Stimulated activated CD8-positive, alpha-beta memory T cell treated with anti-CD3 and anti-CD28 coated beads, Interleukin-4, amount 100 ng/mL, for 48 hours (primary cell): ENCODE measurements at regions not wholly inside any gene's neighbourhood (a gene's known extent, or its start where the extent isn't known, plus 50 kb on each side); places are given as distances from the start of the nearest gene placed in this dataset.

Experiments
- DNase-seq: peaks from one replicate; pipeline ENCODE4 v3.0.0-alpha.2; 2020

DNA sequence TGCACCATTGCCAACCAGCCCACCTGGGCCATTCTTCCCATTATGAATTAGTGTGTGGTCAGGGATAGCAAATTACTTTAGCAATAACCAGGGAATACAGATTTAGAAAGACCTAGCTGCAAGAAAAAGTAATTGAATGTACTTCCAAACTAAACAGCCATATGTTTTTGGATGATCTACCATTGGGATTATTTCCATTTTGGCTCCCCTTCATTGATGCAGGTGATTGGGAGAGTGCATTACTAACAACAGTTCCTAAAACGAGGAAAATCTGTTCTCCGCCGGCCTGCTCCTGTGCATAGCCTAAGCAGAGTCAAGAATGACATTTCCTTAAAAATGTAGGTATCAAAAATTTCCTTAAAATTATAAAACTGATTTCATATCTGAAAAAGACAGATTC, 58.5 kb downstream of the MAIP1 start:
- DNase-seq: no peak

DNA sequence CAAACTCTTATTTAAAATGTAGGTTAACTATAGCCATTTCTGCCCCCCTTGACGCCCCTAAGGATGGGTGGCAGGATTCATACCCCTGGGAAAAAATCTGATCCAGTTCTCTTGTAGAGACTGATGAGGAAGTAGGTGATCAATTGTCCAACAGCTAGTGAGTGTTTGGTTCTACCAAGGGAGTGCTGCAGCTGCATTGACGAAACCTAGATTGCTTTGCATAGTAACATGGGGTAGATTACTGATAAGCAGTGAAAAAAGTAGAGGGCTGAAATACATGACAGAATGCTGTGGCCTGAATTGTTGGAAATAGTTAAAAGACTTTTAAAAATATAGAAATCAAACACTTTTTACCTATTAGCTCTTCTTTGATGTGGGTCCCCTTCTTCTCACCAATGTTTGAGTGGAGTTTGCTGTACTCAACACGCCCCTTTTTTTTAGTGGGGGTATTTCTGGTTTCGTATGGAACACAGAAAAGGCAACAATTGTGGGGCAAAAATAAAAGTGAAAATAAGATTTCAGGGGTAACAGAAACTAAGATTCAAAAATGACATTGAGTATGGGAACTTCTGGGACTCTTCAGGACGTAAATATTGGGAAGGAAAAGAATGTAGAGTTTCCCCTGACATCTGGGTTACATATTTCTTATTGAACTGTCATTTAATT, 66.2 kb downstream of the MAIP1 start:
- DNase-seq: no peak

DNA sequence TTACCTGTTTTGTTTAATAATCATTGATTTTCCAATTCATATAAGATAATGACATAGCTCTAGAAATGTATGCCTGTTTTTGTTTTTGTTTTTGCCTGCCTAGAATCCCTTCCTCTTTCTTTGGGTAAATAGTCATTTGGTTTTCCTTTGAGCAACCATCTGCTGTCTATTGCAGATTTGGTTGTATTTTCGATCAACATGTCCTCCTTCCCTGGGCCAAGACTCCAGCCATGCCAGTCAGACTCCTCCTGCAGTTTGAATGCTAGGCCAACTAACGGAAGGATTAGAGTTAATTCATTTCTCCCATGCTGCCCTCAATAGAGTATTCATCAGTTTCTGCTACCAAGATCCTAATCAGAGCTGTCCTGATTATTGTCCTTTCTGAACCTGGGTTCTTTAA, 67.1 kb downstream of the MAIP1 start:
- DNase-seq: no peak

DNA sequence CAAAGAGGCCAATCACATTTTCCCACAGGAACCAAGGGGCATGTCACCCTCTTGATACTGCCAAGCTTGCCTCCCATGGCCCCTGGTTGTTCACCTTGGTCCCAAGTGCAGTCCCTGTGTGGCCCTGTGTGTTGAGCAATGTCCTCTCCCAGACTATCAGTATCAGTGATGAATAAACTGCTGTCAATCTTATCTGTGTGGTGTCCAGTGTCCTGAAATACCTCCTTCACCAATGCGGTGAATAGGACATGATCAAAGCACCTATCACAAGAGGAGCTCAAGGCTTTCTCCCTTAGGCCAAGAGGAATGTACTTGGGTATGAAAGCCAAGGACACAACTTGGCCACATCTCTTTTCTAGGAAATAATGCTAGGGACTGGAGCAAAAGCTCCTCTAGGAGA, 68.2 kb downstream of the MAIP1 start:
- no peak for DNase-seq

DNA sequence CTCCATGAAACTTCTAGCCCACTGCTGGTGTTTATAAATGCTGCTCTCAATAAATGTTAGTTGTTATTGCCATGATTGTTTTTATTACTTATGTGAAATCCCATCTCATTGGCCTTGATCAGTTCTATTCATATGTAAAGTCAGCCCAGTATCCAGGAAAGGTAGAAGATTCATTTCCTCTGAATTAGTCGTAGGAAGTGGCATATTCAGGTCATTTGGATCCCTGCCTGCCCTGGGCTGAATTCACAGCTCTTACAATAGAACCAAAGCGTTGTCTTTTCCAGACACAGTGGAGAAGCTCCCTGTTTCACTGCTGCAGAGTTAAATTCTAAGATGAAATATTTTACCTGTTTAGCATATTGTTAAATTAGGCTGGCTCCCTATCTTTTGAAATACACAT, 70.3 kb downstream of the MAIP1 start:
- DNase-seq: no peak

DNA sequence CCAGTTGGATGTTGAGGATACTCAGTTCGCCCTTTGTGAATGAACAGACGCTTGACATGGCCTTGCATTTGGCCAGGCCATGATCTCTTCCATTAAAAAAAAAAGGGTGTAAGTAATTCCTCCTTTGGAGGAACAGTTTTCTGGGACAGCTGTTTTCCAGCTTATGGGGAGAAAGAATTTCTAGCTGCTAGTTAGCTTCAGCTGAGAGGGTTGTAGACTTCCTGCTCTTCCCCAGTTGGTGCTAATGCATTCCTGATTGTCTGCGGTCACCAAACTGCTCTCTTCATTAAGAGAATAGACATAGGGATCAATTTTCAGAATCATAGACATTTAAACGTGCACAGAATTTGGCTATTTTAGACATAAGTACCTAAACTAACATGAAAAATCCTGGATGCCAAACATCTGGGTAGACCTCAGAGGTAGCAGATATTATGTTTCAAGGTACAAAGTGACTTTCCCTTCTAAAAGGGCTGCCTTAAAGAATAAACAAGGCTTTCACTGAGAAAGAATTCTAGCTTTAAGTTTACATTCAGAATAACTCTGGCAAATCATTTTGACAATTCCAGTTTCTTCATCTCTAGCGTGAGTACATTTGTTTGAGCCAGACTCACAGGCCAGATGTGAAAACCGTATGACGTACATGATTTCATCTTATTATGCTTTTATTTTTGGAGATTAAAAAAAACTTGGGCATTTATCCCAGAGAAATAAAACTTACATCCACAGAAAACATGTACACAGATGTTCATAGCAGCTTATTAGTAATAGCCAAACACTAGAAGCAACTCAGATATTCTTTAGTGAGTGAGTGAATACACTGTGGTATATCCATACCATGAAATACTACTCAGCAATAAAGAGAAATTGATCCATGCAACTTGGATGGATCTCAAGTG, 71.2 kb downstream of the MAIP1 start:
- DNase-seq: no peak

DNA sequence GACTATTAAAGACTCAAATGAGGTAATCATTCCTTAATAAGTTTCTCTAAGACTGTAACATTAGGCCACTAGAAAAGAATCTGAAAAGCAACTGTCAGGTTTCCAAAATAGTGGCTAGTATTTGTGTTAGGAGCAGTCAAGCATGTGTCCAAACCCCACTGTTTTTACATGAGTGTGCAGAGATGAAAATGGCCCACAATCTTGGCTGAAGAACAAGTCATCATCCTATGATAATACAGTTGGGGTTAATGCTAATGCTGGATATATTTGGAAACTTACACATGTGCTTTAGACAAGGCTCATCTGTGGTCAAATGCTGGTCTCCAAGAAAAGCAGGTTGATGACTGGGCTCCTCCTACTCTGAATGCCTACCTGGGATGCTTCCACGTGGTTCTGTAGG, 73.6 kb downstream of the MAIP1 start:
- DNase-seq: no peak

DNA sequence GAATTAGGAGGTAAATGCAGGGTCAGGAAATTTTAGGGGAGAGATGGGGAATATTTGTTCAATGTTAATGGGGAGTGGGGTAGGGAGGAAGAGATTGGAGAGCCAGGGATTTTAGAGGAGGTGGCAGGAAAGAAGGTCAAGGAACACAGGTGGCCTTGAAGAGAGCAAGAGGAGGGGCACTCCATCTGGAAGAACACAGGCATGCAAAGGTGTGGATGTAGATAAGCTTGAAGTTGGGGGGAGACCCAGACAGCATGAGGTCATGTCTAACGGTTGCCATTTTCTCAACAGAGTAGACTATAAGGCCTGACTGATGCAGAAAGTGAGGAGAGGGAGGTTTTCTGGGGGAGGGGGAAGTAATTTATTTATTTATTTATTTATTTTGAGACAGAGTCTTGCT, 77.5 kb downstream of the MAIP1 start:
- DNase-seq: no peak

DNA sequence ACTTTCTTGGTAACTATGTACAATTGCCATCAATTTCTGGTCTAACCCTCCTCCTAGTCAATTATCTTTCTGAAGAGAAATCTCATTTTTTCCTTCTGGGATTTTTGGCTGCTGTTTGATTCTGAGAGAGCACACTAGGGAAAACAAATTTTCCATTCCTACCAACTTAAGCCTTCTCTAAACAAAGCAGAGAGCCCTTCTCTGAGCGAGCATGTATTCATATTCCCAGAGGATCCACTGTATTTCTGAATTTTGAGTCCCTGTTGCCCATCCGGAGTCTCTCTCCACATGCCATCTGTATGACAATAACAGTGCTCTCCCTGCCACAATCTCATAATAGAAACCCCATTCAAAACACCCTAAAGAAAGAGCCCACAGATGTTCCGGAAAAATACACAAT, 78.5 kb downstream of the MAIP1 start:
- DNase-seq: no peak

DNA sequence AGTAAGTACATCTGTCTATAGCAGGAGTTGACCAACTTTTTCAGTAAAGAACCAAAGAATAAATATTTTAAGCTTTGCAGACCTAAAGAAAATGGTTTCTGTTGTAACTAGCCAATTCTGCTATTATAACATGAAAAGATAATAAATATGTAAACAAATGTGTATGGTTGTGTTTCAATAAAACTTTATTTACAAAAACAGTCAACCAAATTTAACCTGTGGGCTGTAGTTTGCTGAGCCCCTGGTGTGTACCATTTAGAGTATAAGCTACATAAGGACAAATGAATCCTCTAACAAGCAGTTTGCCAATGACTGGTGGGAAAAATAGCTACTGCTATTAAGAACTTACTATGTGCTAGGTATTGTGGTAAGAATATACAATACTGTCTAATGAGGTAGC, 79.4 kb downstream of the MAIP1 start:
- no peak for DNase-seq

DNA sequence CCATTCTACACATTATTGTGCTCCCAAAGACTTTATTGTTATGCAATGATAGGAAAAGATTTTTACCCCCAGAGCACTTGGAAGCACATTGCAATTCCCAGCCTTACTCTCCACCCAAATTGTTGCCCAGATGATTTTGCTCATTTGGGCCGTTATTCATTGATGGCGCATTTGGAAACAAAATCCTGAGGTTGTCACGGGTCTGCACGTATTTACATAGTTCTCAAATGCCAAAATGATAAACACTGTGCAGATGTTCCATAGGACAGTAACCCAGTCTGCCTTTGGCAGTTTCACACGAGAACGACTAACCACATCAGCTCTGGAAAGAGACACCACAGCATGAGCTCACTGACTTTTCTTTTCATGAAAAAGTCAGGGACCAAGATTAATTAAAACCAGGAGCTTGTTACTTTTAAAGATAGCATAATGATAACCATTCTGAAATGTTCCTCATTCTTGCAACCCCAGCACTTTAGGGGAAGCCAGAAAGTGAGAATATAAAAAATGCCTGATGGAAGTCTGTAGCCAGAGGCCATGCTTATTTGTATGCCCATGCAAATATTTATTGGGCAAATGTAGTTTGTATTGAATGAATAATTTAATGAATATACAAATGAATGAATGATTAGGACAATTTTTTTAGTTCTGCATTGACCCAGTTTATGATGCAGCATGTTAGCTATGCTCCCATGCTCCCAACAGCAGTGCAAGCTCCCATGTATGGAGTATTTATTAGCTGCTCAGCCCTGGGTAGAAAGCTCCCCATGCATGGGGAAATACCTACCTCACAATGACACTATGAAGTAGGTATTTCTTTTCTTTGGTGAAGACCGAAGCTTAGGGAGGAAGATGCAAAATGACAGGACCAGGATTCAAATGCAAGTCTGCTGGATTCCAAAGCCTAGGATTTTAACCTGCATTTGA, 84.6 kb downstream of the MAIP1 start:
- no peak for DNase-seq

DNA sequence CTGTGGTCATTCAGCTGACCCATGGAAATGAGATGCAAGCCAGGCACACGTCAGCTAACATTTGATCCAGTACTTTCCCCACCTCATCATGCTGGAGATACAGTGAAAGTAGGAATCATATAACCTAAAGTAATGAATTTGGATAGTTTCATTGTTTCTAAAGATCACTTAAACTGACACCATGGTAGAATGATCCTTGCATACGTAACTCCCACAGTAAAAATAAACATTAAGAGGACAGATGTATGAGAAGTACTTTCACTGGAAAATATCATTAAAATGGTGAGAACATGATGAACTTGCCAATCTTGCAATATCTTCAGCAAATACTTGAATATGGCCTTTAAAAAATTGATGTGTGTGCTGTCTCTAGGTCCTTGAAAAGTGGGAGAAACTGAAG, 85.4 kb downstream of the MAIP1 start:
- no peak for DNase-seq

DNA sequence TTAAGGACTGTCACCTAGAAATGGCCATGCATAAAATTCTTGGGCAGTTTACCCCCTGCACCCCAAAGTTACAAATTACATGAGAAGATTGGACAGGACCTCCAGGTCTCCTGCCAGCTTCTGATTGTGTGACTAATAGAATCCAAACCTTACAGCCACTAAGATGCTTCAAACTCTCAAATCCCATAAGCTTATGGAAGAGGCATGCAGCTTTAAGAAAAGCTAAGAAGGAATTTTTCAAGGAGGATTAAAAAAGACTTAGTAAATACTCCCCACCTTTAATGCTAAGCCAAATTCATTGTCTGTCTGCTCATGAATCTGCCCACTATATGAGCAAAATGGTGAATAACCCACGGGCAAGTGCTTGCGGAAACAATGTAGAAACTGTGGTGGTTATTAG, 86.3 kb downstream of the MAIP1 start:
- no peak for DNase-seq

DNA sequence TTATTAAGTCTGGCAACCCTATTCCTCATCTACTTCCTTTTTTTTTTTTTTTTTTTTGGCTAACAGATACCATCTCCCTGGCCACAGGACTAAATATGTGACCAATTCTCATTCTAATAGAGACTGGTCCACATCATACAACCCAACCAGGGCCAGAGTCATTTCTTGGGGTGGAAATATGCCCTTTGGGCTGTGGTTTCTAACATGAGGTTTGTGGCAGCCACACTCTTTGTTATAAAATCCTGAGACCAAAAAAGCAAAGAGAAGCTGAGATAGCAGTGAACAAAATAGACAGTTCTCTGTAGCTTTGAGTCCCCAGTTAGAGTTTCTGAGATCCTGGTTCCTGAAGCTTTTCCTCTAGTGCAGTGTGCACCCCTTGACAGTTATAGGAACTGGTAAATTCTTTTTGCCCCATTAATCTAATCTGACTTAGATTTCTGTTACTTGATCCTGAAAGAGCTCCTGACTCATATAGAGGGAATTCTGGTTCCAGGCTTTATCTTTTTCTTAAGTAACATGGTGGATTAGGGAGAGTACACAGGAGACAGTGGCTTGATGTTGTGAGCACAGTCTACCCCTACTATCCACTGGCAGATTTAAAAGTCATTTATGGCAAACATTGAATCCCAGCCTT, 86.8 kb downstream of the MAIP1 start:
- DNase-seq: no peak

DNA sequence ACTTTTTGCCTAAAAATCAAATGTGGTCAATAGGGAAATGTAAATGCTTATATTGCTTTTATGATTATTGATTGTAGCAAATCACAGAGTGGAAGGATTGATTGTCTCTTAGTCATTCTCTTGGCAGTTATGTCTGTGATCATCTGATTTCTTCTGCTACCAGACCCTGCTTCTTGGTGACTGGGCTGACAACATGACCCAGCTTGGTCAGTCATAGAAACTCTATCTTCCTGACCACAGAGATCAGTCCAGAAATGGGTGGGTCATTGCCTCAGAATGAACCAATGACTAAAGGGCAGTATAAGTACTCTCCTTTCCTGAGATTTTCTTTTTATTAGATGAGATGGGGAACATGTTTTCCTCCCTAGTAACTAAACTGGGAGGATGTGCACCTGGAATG, 87.6 kb downstream of the MAIP1 start:
- no peak for DNase-seq

DNA sequence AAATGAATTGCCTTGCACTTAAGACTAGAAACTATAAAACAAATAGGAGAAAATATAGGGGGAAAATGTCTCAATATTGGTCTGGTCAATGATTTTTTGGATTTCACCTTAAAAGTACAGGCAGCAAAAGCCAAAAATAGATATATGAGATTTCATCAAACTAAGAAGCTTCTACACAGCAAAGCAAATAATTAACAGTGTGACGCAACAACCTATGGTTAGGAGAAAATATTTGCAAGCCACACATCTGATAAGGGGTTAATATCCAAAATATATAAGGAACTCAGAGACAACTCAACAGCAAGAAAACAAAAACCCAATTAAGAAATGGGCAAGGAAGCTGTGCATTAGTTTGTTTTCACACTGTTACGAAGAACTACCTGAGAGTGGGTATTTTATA, 89.1 kb downstream of the MAIP1 start:
- DNase-seq: no peak

DNA sequence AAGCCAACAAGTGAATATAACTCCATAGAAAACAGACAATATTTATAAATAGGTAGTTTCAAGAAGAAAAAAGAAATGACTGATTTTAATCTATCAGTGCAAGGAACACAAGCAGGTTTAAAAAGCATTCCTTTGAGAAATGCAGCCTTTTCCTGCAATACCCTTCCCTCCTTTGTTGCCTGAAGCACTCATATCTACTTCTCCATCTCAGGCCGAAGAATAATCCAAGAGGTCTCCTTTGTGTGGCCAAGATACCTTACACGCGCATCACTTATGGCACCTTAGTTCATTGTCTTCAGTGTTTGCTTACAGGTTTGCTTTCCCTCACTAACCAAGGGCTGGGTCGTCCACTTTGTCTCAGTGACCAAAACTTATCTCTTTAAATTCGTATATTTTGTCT, 93.0 kb downstream of the MAIP1 start:
- DNase-seq: no peak

DNA sequence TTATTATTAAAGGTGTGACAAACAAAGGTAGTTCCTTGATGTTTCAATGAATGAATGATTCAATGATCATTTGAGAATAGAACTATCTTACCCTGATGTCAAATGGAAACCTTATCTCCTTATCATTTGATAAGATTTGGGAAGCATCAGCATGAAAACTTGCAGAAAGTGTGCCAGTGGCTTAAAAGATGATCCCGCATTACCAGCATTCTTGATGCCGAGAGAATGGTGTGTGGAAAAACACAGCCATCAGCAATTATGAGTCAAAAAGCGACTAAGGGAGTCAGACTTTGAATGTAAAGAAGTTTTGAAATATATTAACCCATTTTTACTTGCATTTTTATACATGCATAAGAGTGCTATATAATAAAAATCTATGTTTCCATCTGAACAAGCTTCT, 93.7 kb downstream of the MAIP1 start:
- DNase-seq: no peak

DNA sequence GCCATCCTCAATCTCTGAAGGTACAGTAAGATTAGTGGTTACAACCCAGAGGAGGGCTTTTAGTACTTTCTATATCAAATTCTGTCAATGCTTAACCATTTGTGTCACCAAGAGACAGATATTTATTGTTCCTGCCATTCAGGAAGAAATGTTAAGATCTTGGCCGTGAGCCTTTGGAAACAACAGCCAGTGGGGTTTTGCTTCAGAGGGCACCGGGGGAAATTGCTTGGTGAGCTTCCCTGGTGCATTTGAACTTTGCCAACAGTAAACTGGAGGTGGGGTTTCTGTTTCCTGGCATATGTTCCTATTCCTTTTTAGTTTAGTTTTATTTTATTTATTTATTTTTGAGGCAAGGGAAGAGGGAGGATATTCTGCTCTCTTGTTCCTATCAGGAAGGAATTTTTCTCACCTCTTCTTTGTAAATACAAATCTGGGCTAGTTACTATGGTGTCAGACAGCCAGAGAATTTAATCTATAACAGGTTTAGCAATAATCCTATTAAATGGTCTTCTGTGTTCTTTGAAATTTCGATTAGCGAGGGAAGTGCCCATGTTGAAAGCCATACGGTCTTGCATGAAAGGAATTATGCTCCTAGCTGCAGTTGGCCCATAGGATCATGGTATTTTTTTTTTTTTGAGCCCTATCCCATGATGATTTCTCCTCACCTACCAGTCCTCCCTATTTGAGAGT, 95.7 kb downstream of the MAIP1 start:
- DNase-seq: no peak

DNA sequence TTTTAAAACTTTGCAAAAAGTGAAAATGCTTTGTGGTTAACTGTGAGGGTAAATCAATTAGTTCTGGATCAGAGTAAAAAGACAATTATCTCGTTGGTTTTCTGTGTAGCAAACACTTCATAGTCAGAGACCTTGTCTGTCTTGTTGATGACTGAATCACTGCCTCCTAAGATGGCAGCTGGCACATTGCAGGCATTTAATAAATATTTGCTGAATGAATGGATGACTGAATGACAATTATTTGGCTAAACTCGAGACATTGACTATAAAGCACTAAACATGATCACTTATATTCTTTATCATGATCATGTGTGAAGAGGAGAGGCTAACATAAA, 96.2 kb downstream of the MAIP1 start:
- DNase-seq: no peak

DNA sequence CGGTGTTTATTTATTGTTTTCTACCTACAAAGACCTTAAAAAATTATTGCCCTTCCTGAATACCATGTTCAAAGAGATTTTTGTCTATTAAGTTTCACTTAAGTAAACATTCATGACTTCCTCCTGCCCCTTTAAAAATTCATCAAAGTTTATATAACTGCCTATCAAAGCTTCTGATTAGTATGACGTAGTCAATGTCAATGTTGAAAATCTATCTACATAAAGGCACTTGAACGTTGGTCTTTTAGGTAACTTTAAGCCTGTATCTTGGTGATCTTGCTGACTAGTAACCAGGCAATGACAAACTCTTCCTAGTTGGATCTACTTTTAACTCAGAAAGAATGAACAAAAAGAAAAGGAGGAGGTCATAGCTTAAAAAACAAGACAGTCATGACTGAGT, 97.2 kb downstream of the MAIP1 start:
- no peak for DNase-seq

DNA sequence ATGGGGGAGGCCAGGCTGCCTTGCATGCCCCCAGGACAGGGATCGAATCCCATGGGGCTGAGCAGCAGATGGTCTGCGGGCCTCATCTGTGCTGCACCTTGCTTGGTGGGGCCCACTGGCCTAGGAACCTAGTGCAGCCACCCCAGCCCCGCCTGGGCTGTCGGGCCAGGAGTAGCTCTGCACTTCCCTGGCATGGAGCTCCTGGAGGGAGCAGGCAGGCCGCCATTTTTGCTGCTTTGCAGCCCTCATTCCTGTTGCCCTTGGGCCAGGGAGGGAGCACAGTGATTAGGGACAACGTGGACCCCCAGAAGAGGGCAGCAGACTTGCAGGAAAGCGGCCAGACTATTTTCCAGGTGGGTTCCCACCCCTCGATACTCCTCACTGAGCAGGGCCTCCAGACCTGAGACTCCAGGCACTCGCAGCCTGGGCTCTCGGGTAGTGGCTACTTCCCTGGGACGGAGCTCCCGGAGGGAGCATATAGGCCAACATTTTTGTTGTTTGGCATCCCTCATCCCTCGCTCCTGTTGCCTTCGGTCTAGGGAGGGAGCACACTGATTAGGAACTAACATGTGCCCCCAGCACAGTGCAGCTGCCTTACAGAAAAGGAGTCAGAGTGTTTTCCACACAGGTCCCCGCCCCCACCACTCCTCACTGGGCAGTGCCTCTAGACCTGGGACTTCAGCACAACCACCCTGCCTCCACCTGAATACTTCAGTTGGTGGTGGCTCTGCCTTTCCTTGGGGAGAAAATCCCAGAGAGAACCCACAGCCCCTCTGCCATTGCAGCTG, 99.5 kb downstream of the MAIP1 start:
- DNase-seq: no peak
